Lower leg skin (tissue), 3 donors: ENCODE measurements at regions not wholly inside any gene's neighbourhood (a gene's known extent, or its start where the extent isn't known, plus 50 kb on each side); places are given as distances from the start of the nearest gene placed in this dataset.

Experiments used
- POLR2A ChIP-seq, 2 donors: fragments of 450-650 bp; IDR thresholded peaks; one replicate each; pipeline ENCODE4 v1.6.1; 2016 to 2017; ENCODE audit warnings: antibody characterized with exemption in 2 of 2, mild to moderate bottlenecking in 1 of 2, moderate library complexity in 1 of 2
- TF ChIP-seq, protein P1 (sequence below), 3 donors: fragments of 450-650 bp; IDR thresholded peaks; one replicate each; pipeline ENCODE4 v1.5.1; 2016; ENCODE audit warnings: antibody characterized with exemption in 3 of 3, mild to moderate bottlenecking in 3 of 3, moderate library complexity in 2 of 3

DNA sequence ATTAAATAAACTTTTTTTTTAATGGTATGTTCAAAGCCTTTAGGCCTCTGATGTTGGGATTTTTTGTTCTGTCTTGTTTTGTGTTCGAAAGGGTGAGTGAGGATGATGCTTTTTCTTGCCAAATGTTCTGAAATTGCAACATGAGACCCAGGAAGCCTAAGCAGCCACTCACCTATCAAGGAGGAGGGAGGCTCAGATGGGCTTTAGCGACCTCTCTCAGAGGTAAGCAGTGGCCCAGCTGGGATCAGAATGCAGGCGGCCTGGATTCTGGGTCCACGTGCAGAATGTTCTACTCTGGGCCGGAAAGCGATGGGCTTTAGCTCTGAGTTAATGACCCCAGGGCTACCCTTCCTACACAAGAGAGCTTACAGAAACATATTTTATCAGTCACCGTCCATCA, 386.6 kb downstream of the SOX9 start:
- TF ChIP-seq POLR2A (IDR thresholded peaks at IDR 0.05) = no peak
- TF ChIP-seq, protein P1, sequence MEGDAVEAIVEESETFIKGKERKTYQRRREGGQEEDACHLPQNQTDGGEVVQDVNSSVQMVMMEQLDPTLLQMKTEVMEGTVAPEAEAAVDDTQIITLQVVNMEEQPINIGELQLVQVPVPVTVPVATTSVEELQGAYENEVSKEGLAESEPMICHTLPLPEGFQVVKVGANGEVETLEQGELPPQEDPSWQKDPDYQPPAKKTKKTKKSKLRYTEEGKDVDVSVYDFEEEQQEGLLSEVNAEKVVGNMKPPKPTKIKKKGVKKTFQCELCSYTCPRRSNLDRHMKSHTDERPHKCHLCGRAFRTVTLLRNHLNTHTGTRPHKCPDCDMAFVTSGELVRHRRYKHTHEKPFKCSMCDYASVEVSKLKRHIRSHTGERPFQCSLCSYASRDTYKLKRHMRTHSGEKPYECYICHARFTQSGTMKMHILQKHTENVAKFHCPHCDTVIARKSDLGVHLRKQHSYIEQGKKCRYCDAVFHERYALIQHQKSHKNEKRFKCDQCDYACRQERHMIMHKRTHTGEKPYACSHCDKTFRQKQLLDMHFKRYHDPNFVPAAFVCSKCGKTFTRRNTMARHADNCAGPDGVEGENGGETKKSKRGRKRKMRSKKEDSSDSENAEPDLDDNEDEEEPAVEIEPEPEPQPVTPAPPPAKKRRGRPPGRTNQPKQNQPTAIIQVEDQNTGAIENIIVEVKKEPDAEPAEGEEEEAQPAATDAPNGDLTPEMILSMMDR (IDR thresholded peaks at IDR 0.05) = no peak
